Stimulated activated CD4-positive, alpha-beta T cell treated with anti-CD3 and anti-CD28 coated beads, Interleukin-2, amount 100 ng/mL, for 48 hours (primary cell): ENCODE measurements at regions not wholly inside any gene's neighbourhood (a gene's known extent, or its start where the extent isn't known, plus 50 kb on each side); places are given as distances from the start of the nearest gene placed in this dataset.

ENCODE experiments used
- DNase-seq, 2 donors: peaks; one replicate each; pipeline ENCODE4 v3.0.0-alpha.2; 2020

- DNase-seq: no peak
Observed at GRCh38 chr18:51739044-51739666, 541.7 kb upstream of the MEX3C start.

- no peak for DNase-seq
Observed at GRCh38 chr18:51751901-51752300, 554.4 kb upstream of the MEX3C start.

- DNase-seq: no peak
Observed at GRCh38 chr18:51753365-51754057, 556.0 kb upstream of the MEX3C start.

GRCh38 chr18:51754566-51754965, 557.1 kb upstream of the MEX3C start:
- DNase-seq: no peak

DNA sequence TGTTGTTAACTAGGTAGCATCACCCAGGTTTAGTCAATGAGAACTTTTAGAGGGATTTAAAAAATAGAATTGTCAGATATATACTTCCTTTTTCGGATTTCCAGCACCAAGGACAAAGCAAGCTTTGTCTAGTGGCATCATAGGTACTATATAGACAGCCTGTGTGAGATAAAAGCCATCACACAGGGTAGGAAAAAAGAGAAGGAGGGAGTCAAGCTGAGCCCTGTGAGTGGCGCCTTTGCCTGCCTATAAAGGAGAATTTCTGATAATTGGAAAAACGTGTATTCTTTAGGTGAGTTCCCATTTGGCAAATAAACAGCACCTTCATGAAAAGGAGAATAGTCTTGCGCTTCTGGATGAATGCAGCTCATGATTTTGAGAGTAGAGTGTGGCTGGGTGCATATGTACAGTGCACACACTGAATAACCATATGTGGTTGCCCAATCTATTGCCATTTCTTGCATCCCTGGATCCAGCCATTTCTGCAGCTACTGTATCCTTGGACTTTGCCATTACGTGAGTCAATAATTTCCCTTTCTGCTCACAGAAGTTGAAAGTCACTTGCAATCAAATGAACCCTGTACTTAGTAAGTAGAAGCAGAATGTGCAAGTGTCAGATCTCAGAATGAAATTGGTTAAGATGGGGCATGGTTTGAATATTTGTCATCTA, 559.9 kb upstream of the MEX3C start:
- no peak for DNase-seq

- DNase-seq: no peak
Observed at GRCh38 chr18:51762373-51762772, 564.9 kb upstream of the MEX3C start.

GRCh38 chr18:51765606-51766360, 568.3 kb upstream of the MEX3C start:
- no peak for DNase-seq

GRCh38 chr18:51767293-51767692, 569.8 kb upstream of the MEX3C start:
- no peak for DNase-seq

- DNase-seq: no peak
Observed at GRCh38 chr18:51778115-51778514, 561.9 kb upstream of the DCC start.

DNA sequence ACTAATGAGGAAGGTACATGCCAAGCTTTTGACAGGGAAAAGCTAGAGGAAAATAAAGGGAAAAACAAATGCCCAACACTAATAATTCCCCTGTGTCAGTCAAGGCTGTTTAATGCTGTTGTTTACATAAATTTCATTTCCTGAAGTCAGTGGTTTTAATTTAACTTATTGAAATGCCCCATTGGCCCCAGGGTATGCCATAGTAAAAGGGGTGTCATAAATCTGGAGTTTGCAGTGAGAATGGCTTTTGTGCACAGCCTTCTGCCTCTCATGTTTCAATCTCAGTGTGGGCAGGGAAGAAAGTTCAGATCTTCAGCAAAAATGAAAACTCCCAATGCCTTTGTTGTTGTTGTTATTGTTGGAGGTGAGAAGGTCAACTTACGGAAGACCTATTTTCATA, 550.1 kb upstream of the DCC start:
- DNase-seq: no peak

DNA sequence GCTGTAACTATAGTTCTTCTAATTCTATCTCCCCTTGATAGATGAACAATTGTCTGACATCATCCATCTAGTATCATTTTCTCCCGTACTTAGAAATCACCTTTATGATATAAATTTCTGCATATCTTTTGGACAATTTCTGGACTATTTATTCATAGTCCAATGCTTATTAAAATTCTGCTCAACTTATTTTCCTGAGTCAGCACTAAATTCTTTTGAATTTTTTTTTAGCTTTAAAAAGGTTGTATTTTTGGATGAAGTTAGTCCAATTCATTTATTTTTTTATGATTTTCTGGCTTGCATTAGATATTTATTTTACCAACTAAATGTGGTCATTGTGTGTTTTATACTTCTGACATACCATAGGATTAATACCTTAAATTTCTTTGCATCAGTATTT, 538.5 kb upstream of the DCC start:
- DNase-seq: no peak

DNA sequence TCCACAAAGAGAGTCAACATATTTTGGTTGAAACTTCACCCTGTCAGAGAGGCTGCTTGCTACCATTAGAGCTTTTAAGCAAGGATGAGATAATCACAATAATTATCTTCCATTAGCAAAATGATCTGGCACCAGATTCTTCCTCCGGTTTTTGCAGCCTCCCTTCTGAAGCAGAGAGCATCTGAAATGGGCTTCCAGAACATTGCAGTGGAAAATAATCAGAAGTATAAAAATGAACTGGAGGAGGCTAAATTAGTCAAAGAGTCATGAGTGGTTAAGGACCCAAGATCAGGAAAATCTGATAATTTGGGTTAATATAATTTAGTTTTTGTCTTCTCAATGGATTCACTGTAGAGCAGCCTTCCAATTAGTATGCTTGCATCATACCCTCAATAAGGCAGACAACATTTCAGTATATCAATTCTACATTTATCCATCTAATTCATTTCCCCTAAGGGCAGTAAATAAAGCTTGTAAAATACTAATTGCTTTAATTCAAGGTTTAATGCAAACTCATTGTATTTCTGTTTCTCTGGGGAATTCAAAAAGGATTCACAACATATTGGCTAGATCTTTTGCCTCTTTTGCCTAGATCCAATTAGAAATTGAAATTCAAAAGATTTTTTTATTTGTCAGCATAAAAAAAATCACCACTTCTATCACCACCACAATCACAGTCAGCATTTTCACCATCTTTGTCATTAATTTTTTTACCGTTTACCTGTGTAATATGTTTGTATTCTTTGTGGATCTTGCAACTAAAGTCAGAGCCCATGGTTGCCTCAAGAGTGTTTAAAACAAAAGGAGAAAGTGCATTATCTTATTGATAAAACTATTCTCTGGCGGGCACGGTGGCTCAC, 537.2 kb upstream of the DCC start:
- DNase-seq: no peak

- DNase-seq: no peak
Observed at GRCh38 chr18:51807336-51807735, 532.7 kb upstream of the DCC start.

GRCh38 chr18:51811883-51812282, 528.1 kb upstream of the DCC start:
- no peak for DNase-seq

DNA sequence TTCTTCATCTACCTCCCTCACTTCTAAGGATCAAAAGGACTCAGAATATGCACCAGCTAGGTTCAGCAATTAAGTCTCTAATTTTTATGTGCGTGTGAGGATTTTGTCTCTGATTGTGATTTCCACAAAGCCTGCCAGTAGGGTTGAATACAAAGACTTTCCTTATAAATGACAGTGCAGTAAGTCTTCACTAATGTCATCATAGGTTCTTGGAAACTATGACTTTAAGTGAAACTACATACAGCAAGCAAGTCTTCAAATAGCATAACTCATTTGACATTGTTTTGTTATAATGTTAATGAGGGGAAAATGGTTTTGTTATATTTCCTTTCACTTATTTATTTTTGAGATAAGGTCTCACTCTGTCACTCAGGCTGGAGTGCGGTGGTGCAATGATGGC, 526.3 kb upstream of the DCC start:
- no peak for DNase-seq

GRCh38 chr18:51821610-51822009, 518.4 kb upstream of the DCC start:
- no peak for DNase-seq

- no peak for DNase-seq
Observed at GRCh38 chr18:51824746-51825145, 515.3 kb upstream of the DCC start.

- DNase-seq: no peak
Observed at GRCh38 chr18:51833850-51834249, 506.1 kb upstream of the DCC start.

GRCh38 chr18:51848702-51849101, 491.3 kb upstream of the DCC start:
- no peak for DNase-seq

DNA sequence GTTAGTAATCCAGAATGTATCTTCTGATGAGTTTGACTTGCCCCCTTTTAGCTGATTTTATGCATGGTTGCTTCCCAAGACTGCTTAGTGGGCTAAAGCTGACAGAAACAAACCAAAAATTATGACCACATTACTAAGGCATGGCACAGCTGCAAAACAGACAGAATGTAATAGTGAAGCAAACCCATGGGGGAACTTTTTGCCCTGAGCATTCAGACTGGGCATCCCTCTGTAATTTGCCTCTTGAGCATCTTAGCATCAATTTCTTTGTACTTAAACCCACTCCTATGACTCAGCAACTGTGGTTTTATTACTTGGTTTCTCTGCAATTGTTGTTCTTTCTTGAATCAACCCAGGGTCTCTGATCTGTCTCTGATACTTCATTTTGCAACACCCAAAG, 487.3 kb upstream of the DCC start:
- DNase-seq: no peak

DNA sequence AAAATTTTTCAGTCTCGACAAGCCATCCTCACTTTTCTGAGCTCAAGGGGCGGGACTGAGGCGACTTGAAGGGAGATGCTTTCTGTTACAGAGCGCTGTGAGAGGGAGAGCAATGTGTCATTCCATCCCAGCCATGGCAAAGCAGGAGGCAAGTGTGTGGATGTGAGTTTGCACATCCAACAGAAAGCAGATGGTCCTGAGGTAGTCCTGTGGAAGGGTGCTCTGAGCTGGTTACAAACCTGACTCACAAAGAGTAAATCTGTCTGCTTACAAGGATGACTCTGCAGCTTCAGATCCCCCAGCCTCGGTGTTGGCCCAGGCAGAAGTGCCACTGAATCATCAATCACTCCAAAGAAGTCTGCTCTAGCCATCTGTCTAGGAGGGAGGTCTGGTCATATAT, 482.0 kb upstream of the DCC start:
- DNase-seq: no peak

DNA sequence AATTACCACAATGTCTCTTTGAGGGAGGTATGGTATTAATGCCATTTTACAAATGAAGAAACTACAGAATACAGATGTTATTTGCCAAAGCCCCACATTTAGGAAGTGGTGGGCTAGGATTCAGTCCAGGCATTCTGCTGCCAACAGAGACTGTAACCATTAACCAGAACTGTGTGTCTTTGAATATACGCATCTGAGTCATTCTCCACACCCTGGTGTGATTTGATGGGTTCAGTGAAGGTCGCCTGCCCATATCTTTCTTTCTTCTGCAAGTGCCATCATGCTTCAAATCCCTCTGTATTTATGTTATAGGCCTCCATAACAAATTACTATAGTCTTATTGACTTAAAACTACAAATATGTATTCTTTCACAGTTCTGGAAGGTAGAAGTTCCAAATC, 479.0 kb upstream of the DCC start:
- no peak for DNase-seq
